Left ventricle myocardium superior (tissue), 1 donor: ENCODE measurements at regions not wholly inside any gene's neighbourhood (a gene's known extent, or its start where the extent isn't known, plus 50 kb on each side); places are given as distances from the start of the nearest gene placed in this dataset.

Experiments used
- ATAC-seq: fragments of 200-7000 bp; cut with Tn5 transposase; one replicate; pipeline ENCODE4 v1.9.1; 2020; ENCODE audit warnings: mild to moderate bottlenecking, moderate library complexity
- DNase-seq: peaks from one replicate; pipeline ENCODE4 v3.0.0-alpha.2; 2020
- intact Hi-C: fragments of 100-400 bp; cut with micrococcal nuclease; formaldehyde crosslinking; loops from one replicate; pipeline ENCODE4 v1.11.0; 2022
- donor health status: DM: no; HTN: yes; CAD: no; lungs with severe emphysema.

GRCh38 chr12:58293308-58293982, 352.1 kb downstream of the ATP23 start:
- ATAC-seq (no peak), DNase-seq (no peak)
- intact Hi-C loops = no loop called here

GRCh38 chr12:58295268-58295667, 353.9 kb downstream of the ATP23 start:
- intact Hi-C loops = no loop called here
- DNase-seq (no peak), ATAC-seq (no peak)

GRCh38 chr12:58296863-58297262, 355.5 kb downstream of the ATP23 start:
- ATAC-seq (no peak), DNase-seq (no peak)
- intact Hi-C loops = no loop called here

GRCh38 chr12:58298803-58299202, 357.4 kb downstream of the ATP23 start:
- intact Hi-C loops = no loop called here
- ATAC-seq = no peak

GRCh38 chr12:58299371-58299770, 358.0 kb downstream of the ATP23 start:
- intact Hi-C loops = no loop called here
- no peak for ATAC-seq

More at GRCh38 chr12:58298803-58299202, 357.4 kb downstream of the ATP23 start:
- no peak for DNase-seq

GRCh38 chr12:58301038-58301729, 359.8 kb downstream of the ATP23 start:
- no peak for DNase-seq
- ATAC-seq = no peak
- intact Hi-C loops = no loop called here

More at GRCh38 chr12:58299371-58299770, 358.0 kb downstream of the ATP23 start:
- DNase-seq = no peak

- intact Hi-C loops = no loop called here
- DNase-seq (no peak), ATAC-seq (no peak)
These were observed 360.4 kb downstream of the ATP23 start for GRCh38 chr12:58301730-58302122.

GRCh38 chr12:58302487-58303011, 361.2 kb downstream of the ATP23 start:
- intact Hi-C loops = no loop called here
- no peak for ATAC-seq
- DNase-seq = no peak

GRCh38 chr12:58306266-58307000, 365.1 kb downstream of the ATP23 start:
- no peak for DNase-seq
- intact Hi-C loops = no loop called here
- no peak for ATAC-seq

- intact Hi-C loops = no loop called here
- no peak for DNase-seq
- ATAC-seq = no peak
These were observed 368.4 kb downstream of the ATP23 start for GRCh38 chr12:58309806-58310205.

- intact Hi-C loops = no loop called here
- DNase-seq (no peak), ATAC-seq (no peak)
These were observed 369.0 kb downstream of the ATP23 start for GRCh38 chr12:58310368-58310767.

- ATAC-seq (no peak), DNase-seq (no peak)
- intact Hi-C loops = no loop called here
These were observed 369.6 kb downstream of the ATP23 start for GRCh38 chr12:58310809-58311622.

- ATAC-seq (no peak), DNase-seq (no peak)
- intact Hi-C loops = no loop called here
These were observed 371.9 kb downstream of the ATP23 start for GRCh38 chr12:58313091-58313855.

GRCh38 chr12:58314610-58315009, 373.2 kb downstream of the ATP23 start:
- intact Hi-C loops = no loop called here
- ATAC-seq (no peak), DNase-seq (no peak)

- ATAC-seq = no peak
- no peak for DNase-seq
- intact Hi-C loops = no loop called here
These were observed 375.6 kb downstream of the ATP23 start for GRCh38 chr12:58316926-58317325.

- DNase-seq = no peak
- ATAC-seq = no peak
- intact Hi-C loops = no loop called here
These were observed 380.0 kb downstream of the ATP23 start for GRCh38 chr12:58321414-58321813.

- ATAC-seq (no peak), DNase-seq (no peak)
- intact Hi-C loops = no loop called here
These were observed 382.3 kb downstream of the ATP23 start for GRCh38 chr12:58323676-58324075.

- ATAC-seq (no peak), DNase-seq (no peak)
- intact Hi-C loops = no loop called here
These were observed 384.2 kb downstream of the ATP23 start for GRCh38 chr12:58325561-58325960.

- ATAC-seq (no peak), DNase-seq (no peak)
- intact Hi-C loops = no loop called here
These were observed 385.2 kb downstream of the ATP23 start for GRCh38 chr12:58326534-58326933.
